UCSD-AML1 (cell line): ENCODE measurements at regions not wholly inside any gene's neighbourhood (a gene's known extent, or its start where the extent isn't known, plus 50 kb on each side); places are given as distances from the start of the nearest gene placed in this dataset.

ENCODE experiments used
- DNase-seq: peaks from one replicate; lab custom pipeline; 2025; ENCODE audit not compliant: unreplicated experiment; lab: John Stamatoyannopoulos, UW

DNA sequence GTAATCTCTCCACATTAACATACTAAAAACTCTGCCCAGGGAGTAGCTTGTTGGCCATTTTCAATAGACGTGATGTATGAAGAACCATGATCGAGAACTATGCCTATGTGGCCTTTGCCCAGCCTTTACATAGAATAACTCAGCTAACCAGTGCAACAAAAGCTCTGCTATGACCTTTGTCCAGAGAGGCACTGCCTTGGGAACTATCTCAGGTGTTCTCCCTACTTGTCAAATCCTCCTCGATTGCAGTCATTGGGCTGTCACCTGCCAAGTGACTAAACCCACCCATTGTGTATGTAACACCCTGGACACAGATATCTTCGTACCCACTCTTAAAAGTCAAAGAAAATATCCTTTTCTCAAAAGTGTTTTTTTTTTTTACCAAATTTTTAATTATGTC lies 610.3 kb upstream of the GALNTL6 start:
- DNase-seq, result no peak

DNA sequence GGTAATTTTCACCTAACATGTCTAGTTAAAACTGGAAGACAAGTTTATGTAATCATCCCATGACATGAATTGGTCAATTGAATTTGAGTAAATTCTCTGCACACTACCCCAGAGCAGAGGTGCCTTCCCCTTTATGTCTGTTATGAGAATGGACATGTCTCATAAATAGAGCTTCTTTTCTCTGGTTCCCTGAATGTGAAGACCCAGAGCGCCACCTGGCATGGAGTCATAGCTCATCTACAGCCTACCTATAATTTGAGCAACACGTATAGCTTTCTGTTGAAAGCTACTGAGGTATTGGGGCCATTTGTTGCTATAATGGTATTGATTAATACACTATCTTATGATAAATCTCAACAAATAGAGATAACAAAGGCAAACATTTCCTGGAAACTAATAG lies 626.5 kb upstream of the GALNTL6 start:
- no peak for DNase-seq

DNA sequence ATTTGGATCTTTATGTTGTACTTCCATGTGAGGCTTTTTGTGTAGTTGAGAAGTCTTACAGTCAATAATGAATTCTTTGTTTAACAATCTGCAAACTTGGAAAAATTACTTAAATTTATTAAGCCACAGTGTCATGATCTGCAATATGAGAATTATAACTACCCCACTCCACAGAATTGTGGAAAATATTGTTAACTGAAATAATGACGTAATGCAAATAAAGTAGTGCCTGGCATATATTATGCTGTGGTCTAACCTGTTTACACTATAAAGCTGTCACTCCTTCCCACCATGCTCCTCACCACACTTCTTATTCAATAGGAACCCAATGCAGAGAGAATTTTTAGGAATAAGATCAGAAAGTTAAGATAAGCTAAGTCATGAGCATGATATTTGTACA lies 632.1 kb upstream of the GALNTL6 start:
- DNase-seq, result no peak

DNA sequence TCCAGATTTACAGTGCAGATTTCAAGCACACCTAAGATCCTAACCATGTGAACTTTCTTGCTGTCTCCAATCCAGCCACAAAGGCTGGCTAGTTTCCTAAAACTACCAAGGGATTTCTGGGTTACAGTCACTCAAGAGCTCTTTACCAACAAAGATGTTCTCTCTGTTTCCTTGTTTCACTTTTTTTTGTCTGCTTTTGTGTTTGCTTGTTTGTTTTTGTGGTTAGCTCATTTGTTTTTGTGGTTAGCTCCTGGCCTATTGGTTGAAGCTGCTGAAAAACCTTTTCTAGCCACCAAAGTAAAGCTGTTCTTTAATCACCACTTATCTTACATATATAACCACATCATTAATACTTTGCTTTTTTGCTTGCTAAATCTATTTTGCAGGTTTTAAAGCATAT lies 642.5 kb upstream of the GALNTL6 start:
- no peak for DNase-seq

DNA sequence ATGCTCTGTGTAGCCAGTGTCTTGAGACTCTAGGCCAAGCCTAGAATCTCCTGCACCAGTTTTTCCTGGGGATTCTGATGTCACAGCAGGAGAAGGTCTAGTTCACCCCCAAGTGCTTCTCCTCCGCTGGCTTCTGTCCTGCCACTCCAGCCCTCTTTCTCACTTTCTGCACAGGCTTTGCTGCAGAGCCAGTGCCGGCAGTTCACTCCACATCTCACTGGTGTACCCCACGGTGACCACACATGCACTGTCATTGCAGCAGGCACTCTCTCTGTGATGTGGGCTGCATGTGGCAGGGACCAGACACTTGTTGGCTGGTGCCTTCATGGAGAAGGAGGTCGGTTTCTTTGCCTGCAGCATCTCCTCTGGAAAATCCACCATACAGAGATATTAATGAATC lies 643.8 kb upstream of the GALNTL6 start:
- DNase-seq, result no peak

DNA sequence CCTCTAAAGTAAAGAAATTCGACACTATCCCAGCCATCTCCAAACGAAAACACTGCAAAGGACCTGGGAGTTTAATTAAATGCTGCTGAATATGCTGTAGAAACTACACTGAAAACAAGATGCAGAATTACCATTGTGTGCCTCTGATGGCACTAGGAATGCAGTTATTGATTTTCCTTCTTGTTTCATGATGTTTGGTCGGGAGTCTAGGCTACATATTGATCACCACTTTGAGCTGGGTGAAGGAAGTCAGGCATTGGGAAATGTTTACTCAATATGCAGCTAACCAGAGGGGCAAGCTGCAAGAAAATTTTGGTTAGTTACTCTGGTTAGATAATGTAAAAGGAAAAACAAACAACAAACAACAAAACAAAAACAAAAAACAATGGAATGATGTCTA lies 650.7 kb upstream of the GALNTL6 start:
- DNase-seq, result no peak

DNA sequence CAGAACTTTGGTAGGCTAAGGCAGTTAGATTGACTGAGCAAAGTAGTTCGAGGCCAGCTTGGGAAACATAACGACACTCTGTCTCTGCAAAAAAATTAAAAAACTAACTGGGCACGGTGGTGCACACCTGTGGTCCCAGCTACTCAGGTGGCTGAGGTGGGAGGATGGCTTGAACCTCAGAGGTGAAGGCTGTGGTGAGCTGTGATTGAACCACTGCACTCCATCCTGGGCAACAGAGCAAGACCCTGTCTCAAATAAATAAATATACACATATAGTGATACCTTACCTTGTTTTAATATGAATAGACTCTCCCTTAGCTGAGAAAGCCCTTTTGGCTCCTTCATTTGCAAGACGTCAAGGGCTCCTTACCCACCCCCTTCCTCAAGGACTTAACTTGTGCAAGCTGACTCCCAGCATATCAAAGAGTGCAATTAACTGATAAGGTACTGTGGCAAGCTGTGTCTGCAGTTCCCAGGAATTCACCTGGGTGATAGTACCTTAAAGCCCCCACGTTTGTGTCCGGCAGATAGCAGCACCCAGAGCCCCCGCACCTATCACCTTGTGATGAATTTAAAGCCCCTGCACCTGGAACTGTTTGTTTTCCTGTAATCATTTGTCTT lies 655.6 kb upstream of the GALNTL6 start:
- DNase-seq, result peak; percentile 4

DNA sequence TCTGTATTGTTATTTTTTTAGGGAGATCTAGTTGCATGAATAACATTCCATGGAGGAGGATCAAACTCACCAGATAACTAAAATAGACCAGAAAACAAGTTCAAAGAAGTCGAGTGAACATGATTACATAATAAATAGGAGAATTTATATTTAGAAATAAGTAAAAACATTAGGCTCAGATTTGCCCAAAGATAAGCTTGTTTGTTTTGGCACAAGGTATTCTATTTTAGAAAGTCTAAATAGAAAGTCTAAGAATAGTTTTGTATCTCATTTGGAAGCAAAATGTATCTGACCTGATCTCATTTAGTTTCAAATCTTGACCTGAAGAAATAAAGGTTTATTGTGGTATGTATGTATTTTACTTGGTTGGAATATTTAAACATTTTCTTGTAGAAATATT lies 670.6 kb upstream of the GALNTL6 start:
- DNase-seq, result no peak

DNA sequence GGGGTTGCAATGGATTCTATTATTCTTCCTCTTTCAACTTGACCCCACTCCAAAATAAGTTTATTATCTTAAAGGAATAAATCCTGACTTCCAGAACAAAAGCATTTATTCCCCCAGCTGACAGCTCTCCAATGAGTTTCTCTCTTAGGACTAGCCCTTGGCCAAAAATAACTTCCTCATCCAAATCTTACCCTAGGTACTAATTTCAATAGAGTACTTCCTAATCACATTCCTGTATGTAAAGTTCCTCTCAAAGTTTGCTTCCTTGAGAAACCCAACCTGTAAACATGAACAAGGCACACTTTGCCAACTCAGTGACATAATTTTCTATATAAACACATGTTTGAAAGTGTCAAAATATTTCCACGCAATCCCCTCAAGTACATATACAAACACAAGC lies 671.2 kb upstream of the GALNTL6 start:
- no peak for DNase-seq

DNA sequence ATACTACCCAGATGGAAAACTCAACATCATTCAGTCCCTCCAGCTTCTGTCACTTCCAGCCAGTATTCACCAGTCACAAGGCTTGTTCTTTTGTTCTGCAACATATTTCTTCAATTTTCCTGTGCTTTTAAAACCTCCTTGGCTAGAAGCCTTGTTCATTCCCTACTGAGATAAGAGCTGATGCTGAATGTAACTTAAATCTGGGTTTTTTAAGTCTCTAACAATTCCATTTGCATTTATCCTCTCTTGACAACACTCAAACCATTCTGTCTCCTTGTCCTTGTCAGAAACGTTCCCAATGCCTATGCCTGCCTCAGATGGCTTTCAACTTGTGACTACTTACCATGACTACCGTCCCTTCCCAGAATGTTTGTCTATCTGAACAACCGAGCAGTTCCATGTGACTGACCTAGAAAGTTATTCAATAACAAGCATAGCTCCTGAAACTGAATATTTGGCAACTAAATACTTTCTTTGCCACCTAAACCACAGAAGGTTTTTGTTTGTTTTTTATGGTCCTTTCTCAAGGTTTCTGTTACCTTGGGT lies 682.9 kb upstream of the GALNTL6 start:
- no peak for DNase-seq

DNA sequence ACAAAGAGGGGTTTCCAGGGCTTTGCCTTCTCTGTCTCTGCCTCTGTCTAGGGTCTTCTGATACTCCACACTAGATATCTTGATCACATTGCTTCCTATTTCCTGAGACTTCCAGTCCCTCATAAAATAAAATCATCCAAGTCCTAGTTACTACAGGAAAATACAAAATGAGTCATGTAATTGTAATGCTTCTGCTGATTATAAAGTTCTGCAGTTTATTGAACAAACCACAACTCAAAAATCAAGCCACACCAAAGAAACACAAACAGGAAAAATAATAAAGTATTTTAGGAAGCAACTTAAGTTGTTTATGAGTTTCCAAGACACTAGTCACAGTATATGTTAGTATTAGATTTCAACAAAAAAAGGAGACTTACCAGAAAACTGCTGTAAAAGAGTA lies 695.1 kb upstream of the GALNTL6 start:
- DNase-seq, result no peak

DNA sequence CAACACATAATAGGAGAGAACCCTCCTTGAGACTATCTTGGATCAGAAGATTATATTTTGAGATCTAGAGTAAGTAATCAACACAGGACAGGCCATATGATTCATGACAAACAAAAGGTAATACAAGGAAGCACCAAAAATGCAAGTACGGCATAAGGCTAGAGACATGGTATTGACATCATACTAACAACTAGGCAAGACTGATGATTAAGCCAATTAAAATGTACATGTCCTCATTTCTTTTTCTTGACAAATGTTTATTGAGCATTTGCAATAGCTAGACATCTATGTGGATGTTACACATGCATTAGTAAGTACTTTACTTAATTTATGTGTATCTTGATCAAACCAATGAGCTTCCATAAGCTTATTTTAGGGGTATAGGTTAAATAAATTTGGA lies 695.7 kb upstream of the GALNTL6 start:
- no peak for DNase-seq

DNA sequence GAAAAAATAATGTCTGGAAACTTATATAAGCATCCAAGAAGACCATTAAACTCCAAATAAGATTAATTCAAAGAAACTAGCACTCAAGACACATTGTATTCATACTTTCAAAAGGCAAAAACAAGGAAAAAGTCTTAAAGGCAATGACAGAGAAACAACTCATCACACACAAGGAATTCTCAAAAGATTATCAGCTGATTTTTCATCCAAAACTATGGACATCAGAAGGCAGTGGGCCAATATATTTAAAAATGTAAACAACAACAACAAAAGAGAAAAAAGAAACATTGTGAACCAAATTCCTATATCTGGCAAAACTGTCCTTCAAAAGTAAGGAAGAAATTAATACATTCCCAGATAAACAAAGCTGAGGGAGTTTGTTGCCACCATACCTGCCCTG lies 711.4 kb upstream of the GALNTL6 start:
- DNase-seq, result no peak

DNA sequence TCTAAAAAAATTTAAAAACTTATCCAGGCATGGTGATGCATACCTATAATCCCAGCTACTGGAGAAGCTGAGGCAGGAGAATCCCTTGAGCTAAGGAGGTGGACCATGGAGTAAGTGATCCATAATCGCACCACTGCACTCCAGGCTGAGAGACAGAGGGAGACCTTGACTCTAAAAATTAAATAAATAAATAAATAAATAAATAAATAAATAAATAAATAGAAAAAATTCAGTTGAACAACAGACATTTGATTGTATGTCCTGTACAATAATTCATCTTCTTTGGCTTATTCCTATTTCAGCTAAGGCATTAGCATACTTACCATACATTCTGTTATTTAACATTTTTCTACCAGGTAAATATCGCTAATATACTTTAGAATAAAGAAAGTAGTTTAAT lies 726.1 kb upstream of the GALNTL6 start:
- DNase-seq, result no peak

DNA sequence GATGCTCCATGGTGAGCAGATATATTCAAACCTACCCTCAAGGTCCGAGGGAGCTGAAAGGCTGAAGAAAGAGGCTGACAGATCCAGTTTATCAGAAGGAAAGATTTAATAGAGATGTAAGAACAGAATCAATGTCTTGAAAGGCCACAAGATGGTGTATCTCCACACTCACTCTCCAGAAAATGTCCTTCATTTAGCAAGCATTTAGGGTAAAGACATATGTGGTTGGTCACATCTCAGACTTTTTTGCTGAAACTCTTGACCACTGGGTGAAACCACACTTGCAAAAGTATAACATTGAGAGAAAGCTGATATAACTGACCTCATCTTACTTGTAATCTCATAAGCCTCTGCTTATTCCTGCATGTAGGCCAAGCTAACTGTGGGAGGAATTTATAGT lies 745.8 kb upstream of the GALNTL6 start:
- no peak for DNase-seq

DNA sequence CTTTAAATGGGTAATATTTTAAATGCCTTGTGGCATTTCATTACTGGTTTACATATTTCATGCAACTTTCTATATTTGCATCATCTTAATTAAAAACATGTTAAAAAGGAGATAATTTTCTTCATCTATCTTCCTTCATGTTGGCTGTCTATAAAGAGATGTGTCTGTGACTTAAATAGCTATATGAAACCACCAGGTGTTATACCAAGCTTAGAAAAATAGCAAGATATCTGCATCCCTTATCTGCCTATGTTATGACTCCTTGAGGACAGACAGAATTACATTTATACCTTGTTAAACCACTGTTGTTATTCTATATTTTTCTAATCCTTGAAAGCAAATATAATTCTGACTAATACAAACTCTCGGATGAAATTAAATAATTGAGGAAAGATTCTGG lies 763.8 kb upstream of the GALNTL6 start:
- no peak for DNase-seq

DNA sequence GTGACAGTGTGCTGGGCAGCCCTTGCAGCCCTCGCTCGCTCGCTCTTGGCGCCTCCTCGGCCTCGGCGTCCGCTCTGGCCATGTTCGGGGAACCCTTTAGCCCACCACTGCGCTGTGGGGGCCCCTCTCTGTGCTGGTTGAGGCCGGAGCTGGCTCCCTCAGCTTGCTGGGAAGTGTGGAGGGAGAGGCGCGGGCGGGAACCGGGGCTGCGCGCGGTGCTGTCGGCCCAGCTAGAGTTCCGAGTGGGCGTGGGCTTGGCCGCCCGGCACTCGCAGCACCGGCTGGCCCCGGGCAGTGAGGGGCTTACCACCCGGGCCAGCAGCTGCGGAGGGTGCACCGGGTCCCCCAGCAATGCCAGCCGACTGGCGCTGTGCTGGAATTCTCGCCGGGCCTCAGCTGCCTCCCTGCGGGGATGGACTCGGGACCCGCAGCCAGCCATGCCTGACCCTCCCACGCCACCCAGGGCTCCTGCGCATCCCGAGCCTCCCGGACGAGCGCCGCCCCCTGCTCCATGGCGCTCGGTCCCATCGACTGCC lies 770.1 kb upstream of the GALNTL6 start:
- no peak for DNase-seq

DNA sequence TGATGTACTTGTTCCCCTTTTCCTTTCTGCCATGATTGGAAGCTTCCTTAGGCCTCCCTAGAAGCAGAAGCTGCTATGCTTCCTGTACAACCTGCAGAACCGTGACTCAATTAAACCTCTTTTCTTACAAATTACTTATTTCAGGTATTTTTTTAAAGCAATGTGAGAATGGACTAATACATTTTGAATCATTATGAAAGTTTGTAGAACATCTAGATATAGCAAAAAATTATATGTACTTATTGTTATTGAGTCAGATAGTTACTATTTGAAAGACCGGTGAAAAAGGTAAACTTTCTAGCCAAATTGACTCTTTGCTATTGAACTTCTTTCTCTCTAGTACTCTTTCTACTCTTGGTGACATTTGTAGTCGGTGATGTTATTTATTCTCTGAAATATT lies 777.3 kb upstream of the GALNTL6 start:
- DNase-seq, result no peak

DNA sequence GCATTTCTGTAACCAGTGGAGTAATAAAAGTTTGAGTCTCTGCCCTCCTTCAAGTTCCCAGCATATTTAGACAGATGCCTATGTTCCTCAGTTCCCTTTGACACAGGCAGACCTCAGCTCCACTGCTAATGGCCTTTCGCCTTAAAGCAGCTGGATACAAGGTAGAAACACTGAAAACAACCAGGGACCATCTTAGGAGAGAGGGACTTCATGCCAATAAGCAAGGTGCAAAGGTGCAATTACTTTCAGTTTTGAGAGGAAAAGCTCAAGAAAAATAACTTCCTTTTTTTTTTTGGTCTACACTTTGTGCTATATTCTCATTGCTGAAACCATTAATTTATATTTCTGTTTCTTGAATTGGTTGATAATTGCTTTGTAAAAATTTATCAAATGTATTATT lies 781.9 kb upstream of the GALNTL6 start:
- DNase-seq, result peak; percentile 18

DNA sequence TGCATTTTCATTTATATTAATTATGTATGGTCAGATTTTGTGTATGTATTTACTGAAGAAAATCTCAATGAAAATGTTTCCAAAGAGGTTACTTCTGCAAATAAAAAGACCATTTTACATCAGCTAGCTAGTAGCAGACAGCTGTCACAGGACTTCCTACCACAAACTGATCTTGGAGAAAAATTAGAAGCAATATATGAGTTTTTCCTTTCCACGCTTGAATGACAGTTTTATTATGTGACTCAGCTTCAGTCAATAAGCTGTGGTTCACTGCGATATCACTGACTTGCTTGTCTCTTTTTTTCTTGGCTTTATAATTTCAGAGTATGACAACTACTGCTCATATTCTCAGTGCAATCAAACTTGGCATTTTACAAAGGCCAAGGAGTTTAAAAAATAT lies 787.4 kb upstream of the GALNTL6 start:
- peak; percentile 14 for DNase-seq

DNA sequence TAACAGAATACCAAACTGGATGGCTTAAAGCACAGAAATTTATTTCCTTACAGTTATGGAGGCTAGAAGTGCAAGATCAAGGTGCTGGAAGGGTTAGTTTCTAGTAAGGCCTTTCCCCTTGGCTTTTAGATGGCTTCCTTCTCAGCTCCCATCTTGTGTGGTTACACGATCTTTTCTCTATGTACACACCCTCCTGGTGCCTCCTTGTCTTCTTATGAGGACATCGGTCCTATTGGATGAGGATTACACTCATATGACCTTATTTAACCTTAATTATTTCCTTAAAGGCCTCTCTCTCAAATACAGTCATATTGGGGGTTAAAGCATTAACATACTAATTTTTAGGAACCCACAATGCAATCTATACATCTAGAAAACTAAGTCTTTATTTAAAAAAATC lies 787.9 kb upstream of the GALNTL6 start:
- no peak for DNase-seq

DNA sequence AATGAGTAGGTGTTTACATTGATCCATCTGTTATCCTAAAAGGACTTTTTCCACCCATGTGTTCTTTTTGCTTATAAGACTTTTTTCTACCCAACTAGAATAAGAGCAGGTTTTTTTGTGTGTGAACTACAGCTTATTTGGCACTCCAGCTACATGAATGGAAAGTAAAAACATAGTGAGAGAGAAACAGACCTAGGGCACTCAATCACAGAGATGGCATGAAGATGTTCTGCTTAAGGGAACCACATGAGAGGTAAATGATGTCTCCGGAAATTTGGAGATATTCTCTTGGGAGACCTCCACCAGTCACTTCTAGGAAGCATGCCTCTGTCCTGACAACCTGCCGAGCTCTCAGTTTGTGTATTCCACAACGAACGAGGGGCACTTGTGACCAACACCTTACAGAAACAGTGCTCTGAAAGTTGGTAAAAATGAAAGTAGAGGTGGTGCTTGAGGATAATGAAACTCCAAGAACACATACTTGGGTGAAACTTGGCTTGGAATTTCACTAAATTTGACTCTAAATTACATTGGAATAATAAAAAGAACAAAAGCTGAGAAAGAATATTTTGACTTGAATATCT lies 788.4 kb upstream of the GALNTL6 start:
- peak; percentile 10 for DNase-seq

DNA sequence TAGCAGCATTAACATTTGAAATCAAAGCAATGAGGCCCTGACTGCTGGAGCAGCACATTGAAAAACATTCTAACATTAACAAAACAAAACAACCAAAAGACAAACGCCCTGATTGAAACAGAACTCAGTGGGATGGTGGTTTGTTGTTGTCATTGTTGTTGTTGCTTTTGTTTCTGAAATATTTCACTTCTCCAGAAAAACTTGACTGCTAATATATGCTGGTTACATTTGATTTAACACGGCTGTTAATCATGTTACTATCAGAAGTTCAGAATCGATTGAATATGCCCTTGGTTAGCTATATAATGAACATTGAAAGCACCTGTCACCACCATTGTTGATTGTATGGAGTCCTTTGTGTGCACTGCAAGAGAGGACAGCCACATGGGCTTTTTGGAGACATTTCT lies 790.4 kb upstream of the GALNTL6 start:
- no peak for DNase-seq
